ENCODE measurements at regions not wholly inside any gene's neighbourhood (a gene's known extent, or its start where the extent isn't known, plus 50 kb on each side); places are given as distances from the start of the nearest gene placed in this dataset.

DNA sequence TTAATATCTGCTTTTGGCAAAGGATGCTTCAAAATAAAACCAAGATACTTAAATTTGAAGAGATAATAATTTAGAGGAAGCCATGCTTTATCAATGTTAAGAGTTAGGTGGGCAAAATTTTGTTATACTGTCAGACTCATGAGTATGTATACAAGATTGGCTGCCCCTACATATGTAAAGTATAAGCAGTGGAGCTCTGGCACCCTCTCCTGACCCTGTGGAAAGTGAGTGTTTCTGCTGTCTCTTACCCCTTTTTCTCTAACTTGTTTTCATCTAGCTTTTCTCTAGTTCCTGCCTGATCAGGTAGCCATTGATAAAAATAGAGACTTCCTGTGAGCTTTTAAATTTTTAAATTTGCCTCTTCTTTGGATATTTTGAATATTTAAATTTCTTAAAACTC lies 710.9 kb upstream of the SPRY2 start:
- Histone ChIP-seq H3K4me3 (ENCODE audit: control insufficient read depth in 1 of 7, extremely low read depth in 1 of 7, insufficient read depth in 4 of 7, low read depth in 2 of 7, low read length in 6 of 7) (no peak overlapping the region), H3K27me3 (replicated peaks in 2 of 5; ENCODE audit: control insufficient read depth in 4 of 5, insufficient read depth in 5 of 5, low read length in 4 of 5) (no peaks in the 10 kb centered on the region), H3K9me3 (ENCODE audit: control extremely low read depth in 1 of 5, control insufficient read depth in 4 of 5, insufficient read depth in 2 of 5, low read depth in 1 of 5, low read length in 4 of 5) (no peaks in the 10 kb centered on the region), H3K4me1 (ENCODE audit: control extremely low read depth in 1 of 4, control insufficient read depth in 4 of 4, insufficient read depth in 4 of 4, low read length in 3 of 4) (no peaks in the 10 kb centered on the region), H3K36me3 (ENCODE audit: control insufficient read depth in 4 of 4, insufficient read depth in 4 of 4, low read length in 3 of 4) (no peaks in the 10 kb centered on the region), H3K27ac (ENCODE audit: insufficient read depth in 1 of 2, low read depth in 1 of 2, low read length in 2 of 2, poor library complexity in 1 of 2, severe bottlenecking in 2 of 2) (no peak overlapping the region)
- POLR2A ChIA-PET: no interaction called here
- CTCF ChIA-PET: interaction anchor here (0.8 kb wide), 1 partner anchor 1373 kb away, joined by 3 read pairs; no protein-coding TSS in a partner anchor
- DNase-seq: no peak

DNA sequence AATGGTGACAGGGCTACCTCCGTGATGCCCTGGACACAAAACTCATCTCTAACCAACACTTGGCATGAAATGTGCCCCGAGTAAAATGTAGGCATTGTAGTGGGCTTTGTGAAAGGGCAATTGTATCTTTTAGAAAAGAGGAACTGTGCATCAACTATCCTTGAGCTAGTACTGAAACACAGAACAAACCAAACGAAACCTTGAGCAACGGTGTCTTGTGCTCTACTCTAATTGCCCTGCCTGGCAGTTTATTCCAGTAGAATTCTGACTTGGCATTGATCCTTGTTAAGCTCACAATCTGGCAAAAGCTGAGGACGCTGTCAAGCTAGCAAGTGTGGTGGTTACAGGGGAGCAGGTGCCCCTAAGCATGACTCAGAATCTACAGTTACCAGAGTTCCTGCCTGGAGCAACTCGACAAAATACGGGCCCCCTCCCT lies 707.1 kb upstream of the SPRY2 start:
- Histone ChIP-seq H3K4me3 (ENCODE audit: control insufficient read depth in 1 of 7, extremely low read depth in 1 of 7, insufficient read depth in 4 of 7, low read depth in 2 of 7, low read length in 6 of 7) (no peak overlapping the region), H3K9me3 (ENCODE audit: control extremely low read depth in 1 of 5, control insufficient read depth in 4 of 5, insufficient read depth in 2 of 5, low read depth in 1 of 5, low read length in 4 of 5) (no peaks in the 10 kb centered on the region), H3K27me3 (replicated peaks in 2 of 5; ENCODE audit: control insufficient read depth in 4 of 5, insufficient read depth in 5 of 5, low read length in 4 of 5) (no peaks in the 10 kb centered on the region), H3K4me1 (ENCODE audit: control extremely low read depth in 1 of 4, control insufficient read depth in 4 of 4, insufficient read depth in 4 of 4, low read length in 3 of 4) (no peaks in the 10 kb centered on the region), H3K36me3 (ENCODE audit: control insufficient read depth in 4 of 4, insufficient read depth in 4 of 4, low read length in 3 of 4) (no peaks in the 10 kb centered on the region), H3K27ac (ENCODE audit: insufficient read depth in 1 of 2, low read depth in 1 of 2, low read length in 2 of 2, poor library complexity in 1 of 2, severe bottlenecking in 2 of 2) (no peak overlapping the region)
- POLR2A ChIA-PET: no interaction called here
- peak in 1 of 3 donors; percentile 43 for DNase-seq
- CTCF ChIA-PET: no interaction called here
- 78% methylated on average over 5 of the region's 7 CpGs for WGBS (ENCODE audit: insufficient coverage)

DNA sequence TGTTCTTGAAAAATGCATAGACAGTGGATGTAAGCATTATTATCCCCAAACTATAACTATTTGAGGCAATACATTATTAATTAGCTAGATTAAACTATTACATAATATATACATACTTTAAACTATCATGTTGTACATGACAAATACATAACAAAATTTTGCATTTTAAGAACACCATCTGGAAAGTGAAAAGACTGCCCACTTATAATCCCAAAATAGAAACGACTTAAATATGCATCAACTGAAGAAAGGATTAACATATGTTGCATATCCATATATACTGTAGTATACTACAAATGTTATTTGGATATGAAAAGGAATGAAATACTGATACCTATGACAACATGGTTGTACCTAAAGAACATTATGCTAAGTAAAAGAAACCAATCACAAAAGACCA lies 700.8 kb upstream of the SPRY2 start:
- POLR2A ChIA-PET: no interaction called here
- CTCF ChIA-PET: no interaction called here
- Histone ChIP-seq H3K9me3 (ENCODE audit: control extremely low read depth in 1 of 5, control insufficient read depth in 4 of 5, insufficient read depth in 2 of 5, low read depth in 1 of 5, low read length in 4 of 5) (no peaks in the 10 kb centered on the region), H3K27me3 (replicated peaks in 2 of 5; ENCODE audit: control insufficient read depth in 4 of 5, insufficient read depth in 5 of 5, low read length in 4 of 5) (no peaks in the 10 kb centered on the region), H3K4me1 (ENCODE audit: control extremely low read depth in 1 of 4, control insufficient read depth in 4 of 4, insufficient read depth in 4 of 4, low read length in 3 of 4) (no peaks in the 10 kb centered on the region), H3K27ac (ENCODE audit: insufficient read depth in 1 of 2, low read depth in 1 of 2, low read length in 2 of 2, poor library complexity in 1 of 2, severe bottlenecking in 2 of 2) (no peak overlapping the region), H3K4me3 (ENCODE audit: control insufficient read depth in 1 of 7, extremely low read depth in 1 of 7, insufficient read depth in 4 of 7, low read depth in 2 of 7, low read length in 6 of 7) (no peak overlapping the region), H3K36me3 (ENCODE audit: control insufficient read depth in 4 of 4, insufficient read depth in 4 of 4, low read length in 3 of 4) (no peaks in the 10 kb centered on the region)
- WGBS (ENCODE audit: insufficient coverage): no CpG with 5 or more reads among the region's 1 CpG
- no peak for DNase-seq

DNA sequence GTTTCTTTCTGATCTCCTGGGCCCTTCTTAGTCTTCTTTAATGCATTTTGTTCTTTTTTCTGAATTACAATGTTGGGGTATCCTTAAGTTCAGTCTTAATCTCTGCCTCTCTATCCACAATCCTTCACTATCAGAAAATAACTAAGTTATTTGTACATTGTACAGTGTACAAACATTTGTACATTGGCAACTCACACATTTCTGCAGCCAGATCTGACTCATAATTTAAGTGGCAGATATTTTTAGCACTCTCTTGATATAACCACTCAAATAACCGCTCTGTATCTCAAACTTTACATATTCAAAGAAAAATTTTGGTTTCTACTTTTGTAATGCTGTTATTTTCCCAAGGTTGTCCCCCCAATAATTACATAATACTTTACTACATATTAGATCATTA lies 691.1 kb upstream of the SPRY2 start:
- Histone ChIP-seq H3K9me3 (ENCODE audit: control extremely low read depth in 1 of 5, control insufficient read depth in 4 of 5, insufficient read depth in 2 of 5, low read depth in 1 of 5, low read length in 4 of 5) (no peaks in the 10 kb centered on the region), H3K4me1 (ENCODE audit: control extremely low read depth in 1 of 4, control insufficient read depth in 4 of 4, insufficient read depth in 4 of 4, low read length in 3 of 4) (no peaks in the 10 kb centered on the region), H3K36me3 (ENCODE audit: control insufficient read depth in 4 of 4, insufficient read depth in 4 of 4, low read length in 3 of 4) (no peaks in the 10 kb centered on the region), H3K27me3 (replicated peaks in 2 of 5; ENCODE audit: control insufficient read depth in 4 of 5, insufficient read depth in 5 of 5, low read length in 4 of 5) (no peaks in the 10 kb centered on the region), H3K27ac (ENCODE audit: insufficient read depth in 1 of 2, low read depth in 1 of 2, low read length in 2 of 2, poor library complexity in 1 of 2, severe bottlenecking in 2 of 2) (no peak overlapping the region), H3K4me3 (ENCODE audit: control insufficient read depth in 1 of 7, extremely low read depth in 1 of 7, insufficient read depth in 4 of 7, low read depth in 2 of 7, low read length in 6 of 7) (no peak overlapping the region)
- ChIA-PET CTCF (no interaction called here), POLR2A (no interaction called here)
- WGBS (ENCODE audit: insufficient coverage): no CpG with 5 or more reads among the region's 1 CpG
- no peak for DNase-seq

DNA sequence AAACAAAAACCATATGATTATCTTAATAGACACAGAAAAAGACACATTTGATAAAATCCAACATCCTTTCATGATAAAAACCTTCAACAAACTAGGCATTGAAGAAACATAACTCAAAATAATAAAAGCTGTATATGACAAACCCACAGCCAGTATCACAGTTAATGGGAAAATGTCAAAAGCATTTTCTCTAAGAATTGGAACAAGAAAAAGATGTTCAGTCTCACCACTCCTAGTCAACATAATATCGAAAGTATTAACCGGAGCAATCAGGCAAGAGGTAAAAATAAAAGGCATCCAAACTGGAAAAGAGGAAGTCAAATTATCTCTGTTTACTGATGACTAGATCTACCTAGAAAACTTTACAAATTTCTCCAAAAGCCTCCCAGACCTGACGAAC lies 684.2 kb upstream of the SPRY2 start:
- no peak overlapping the region for H3K27ac ChIP-seq (ENCODE audit: insufficient read depth in 1 of 2, low read depth in 1 of 2, low read length in 2 of 2, poor library complexity in 1 of 2, severe bottlenecking in 2 of 2)
- POLR2A ChIA-PET: no interaction called here
- H3K27me3 ChIP-seq (replicated peaks in 2 of 5; ENCODE audit: control insufficient read depth in 4 of 5, insufficient read depth in 5 of 5, low read length in 4 of 5): no peaks in the 10 kb centered on the region
- CTCF ChIA-PET: interaction anchor here (1.0 to 1.2 kb wide), 2 partner anchors 45 to 1344 kb away, joined by 3 read pairs; no protein-coding TSS in a partner anchor
- H3K4me1 ChIP-seq (ENCODE audit: control extremely low read depth in 1 of 4, control insufficient read depth in 4 of 4, insufficient read depth in 4 of 4, low read length in 3 of 4): no peaks in the 10 kb centered on the region
- H3K9me3 ChIP-seq (ENCODE audit: control extremely low read depth in 1 of 5, control insufficient read depth in 4 of 5, insufficient read depth in 2 of 5, low read depth in 1 of 5, low read length in 4 of 5): peaks cover 0 to 12% (median 0%) of the 10 kb centered on the region in 5 experiments
- 67% methylated on average over 1 of the region's 3 CpGs for WGBS (ENCODE audit: insufficient coverage)
- no peaks in the 10 kb centered on the region for H3K36me3 ChIP-seq (ENCODE audit: control insufficient read depth in 4 of 4, insufficient read depth in 4 of 4, low read length in 3 of 4)
- no peak overlapping the region for H3K4me3 ChIP-seq (ENCODE audit: control insufficient read depth in 1 of 7, extremely low read depth in 1 of 7, insufficient read depth in 4 of 7, low read depth in 2 of 7, low read length in 6 of 7)
- no peak for DNase-seq

DNA sequence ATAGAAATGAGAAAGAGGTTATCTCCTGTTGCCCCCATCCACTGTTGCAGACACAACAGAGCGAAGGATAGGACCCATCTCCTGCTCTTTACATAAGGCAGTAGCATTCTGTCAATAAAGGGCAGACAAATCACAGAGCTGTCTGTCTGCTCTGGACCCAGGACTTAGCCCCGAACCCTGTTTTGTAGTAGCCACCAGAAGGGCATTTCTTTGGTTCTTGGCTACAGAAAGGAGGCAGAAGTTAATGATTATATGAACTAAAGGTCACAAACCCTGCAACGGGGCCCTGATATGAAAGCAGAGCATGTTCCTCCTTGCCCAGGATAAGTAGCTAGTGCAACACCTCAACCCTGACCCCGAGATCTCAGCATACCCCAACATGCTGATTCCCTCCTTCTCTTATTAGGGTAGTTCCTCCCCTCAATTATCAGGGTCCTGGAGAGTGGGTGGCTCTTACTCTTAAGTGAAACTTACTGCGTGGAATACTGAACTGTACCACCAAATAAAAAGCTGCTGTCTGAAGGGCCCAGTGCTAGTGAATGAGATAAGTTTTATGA lies 680.4 kb upstream of the SPRY2 start:
- WGBS (ENCODE audit: insufficient coverage): 96% methylated on average over 2 of the region's 5 CpGs
- DNase-seq: no peak
- POLR2A ChIA-PET: no interaction called here
- Histone ChIP-seq H3K27me3 (replicated peaks in 2 of 5; ENCODE audit: control insufficient read depth in 4 of 5, insufficient read depth in 5 of 5, low read length in 4 of 5) (no peaks in the 10 kb centered on the region), H3K36me3 (ENCODE audit: control insufficient read depth in 4 of 4, insufficient read depth in 4 of 4, low read length in 3 of 4) (no peaks in the 10 kb centered on the region), H3K9me3 (ENCODE audit: control extremely low read depth in 1 of 5, control insufficient read depth in 4 of 5, insufficient read depth in 2 of 5, low read depth in 1 of 5, low read length in 4 of 5) (peaks cover 0 to 12% (median 0%) of the 10 kb centered on the region in 5 experiments), H3K4me3 (ENCODE audit: control insufficient read depth in 1 of 7, extremely low read depth in 1 of 7, insufficient read depth in 4 of 7, low read depth in 2 of 7, low read length in 6 of 7) (no peak overlapping the region), H3K27ac (ENCODE audit: insufficient read depth in 1 of 2, low read depth in 1 of 2, low read length in 2 of 2, poor library complexity in 1 of 2, severe bottlenecking in 2 of 2) (no peak overlapping the region), H3K4me1 (ENCODE audit: control extremely low read depth in 1 of 4, control insufficient read depth in 4 of 4, insufficient read depth in 4 of 4, low read length in 3 of 4) (no peaks in the 10 kb centered on the region)
- CTCF ChIA-PET: no interaction called here

DNA sequence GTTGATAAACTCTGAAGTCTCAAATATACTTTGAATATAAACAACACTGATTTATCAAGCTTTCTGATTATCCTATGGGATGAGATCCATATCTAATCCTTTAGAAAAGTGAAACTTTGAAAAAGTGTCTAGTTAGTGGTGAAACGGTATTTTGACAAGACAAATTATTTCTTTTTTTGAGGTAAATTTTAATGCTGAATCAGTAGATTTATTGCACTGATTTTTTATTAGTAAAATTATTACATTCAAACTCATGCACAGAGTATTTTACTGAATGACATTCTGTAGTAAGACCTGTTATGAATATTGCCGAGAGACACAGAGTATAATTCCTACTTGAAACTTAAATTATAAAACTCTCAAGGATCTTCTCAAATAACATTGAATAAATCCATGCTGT lies 679.1 kb upstream of the SPRY2 start:
- Histone ChIP-seq H3K27me3 (replicated peaks in 2 of 5; ENCODE audit: control insufficient read depth in 4 of 5, insufficient read depth in 5 of 5, low read length in 4 of 5) (no peaks in the 10 kb centered on the region), H3K4me3 (ENCODE audit: control insufficient read depth in 1 of 7, extremely low read depth in 1 of 7, insufficient read depth in 4 of 7, low read depth in 2 of 7, low read length in 6 of 7) (no peak overlapping the region), H3K9me3 (ENCODE audit: control extremely low read depth in 1 of 5, control insufficient read depth in 4 of 5, insufficient read depth in 2 of 5, low read depth in 1 of 5, low read length in 4 of 5) (peaks cover 0 to 12% (median 2%) of the 10 kb centered on the region in 5 experiments), H3K4me1 (ENCODE audit: control extremely low read depth in 1 of 4, control insufficient read depth in 4 of 4, insufficient read depth in 4 of 4, low read length in 3 of 4) (no peaks in the 10 kb centered on the region), H3K27ac (ENCODE audit: insufficient read depth in 1 of 2, low read depth in 1 of 2, low read length in 2 of 2, poor library complexity in 1 of 2, severe bottlenecking in 2 of 2) (no peak overlapping the region), H3K36me3 (ENCODE audit: control insufficient read depth in 4 of 4, insufficient read depth in 4 of 4, low read length in 3 of 4) (no peaks in the 10 kb centered on the region)
- ChIA-PET POLR2A (no interaction called here), CTCF (no interaction called here)
- WGBS (ENCODE audit: insufficient coverage): no CpG with 5 or more reads among the region's 2 CpGs
- DNase-seq: no peak

All from common myeloid progenitor, CD34-positive (primary cell).